GM23338 (cell line): ENCODE measurements at regions not wholly inside any gene's neighbourhood (a gene's known extent, or its start where the extent isn't known, plus 50 kb on each side); places are given as distances from the start of the nearest gene placed in this dataset.

Experiments used
- ATAC-seq: fragments of 200-7000 bp; cut with Tn5 transposase; 3 replicates; pipeline ENCODE4 v1.9.1; 2020
- DNase-seq: peaks from one replicate; pipeline ENCODE4 v3.0.0-alpha.2; 2015; ENCODE audit warnings: low spot score
- H2AFZ ChIP-seq: fragments of 200-600 bp; sonication (generic); 2 replicates; pipeline ENCODE4 v1.8.0; 2016; ENCODE audit warnings: antibody characterized with exemption, mild to moderate bottlenecking, moderate library complexity
- H3F3A ChIP-seq: fragments of 200-600 bp; sonication (generic); replicated peaks from 2 replicates; pipeline ENCODE4 v1.8.0; 2017; ENCODE audit warnings: antibody characterized with exemption, mixed run types, low read depth
- H3K27ac ChIP-seq: fragments of 200-600 bp; sonication (generic); 2 replicates; pipeline ENCODE4 v1.6.1; 2016; ENCODE audit warnings: low read depth
- H3K27me3 ChIP-seq: fragments of 200-600 bp; sonication (generic); 2 replicates; pipeline ENCODE4 v1.8.0; 2016; ENCODE audit warnings: mild to moderate bottlenecking, mixed run types, moderate library complexity; ENCODE audit not compliant: insufficient read depth
- H3K36me3 ChIP-seq: fragments of 200-600 bp; sonication (generic); 2 replicates; pipeline ENCODE4 v1.8.0; 2016; ENCODE audit warnings: mild to moderate bottlenecking; ENCODE audit not compliant: insufficient read depth
- H3K4me1 ChIP-seq: fragments of 200-600 bp; sonication (generic); 2 replicates; pipeline ENCODE4 v1.8.0; 2016; ENCODE audit warnings: mild to moderate bottlenecking, moderate library complexity; ENCODE audit not compliant: insufficient read depth
- H3K4me2 ChIP-seq: fragments of 200-600 bp; sonication (generic); 2 replicates; pipeline ENCODE4 v1.7.1; 2017; ENCODE audit warnings: mixed run types
- H3K4me3 ChIP-seq: fragments of 200-600 bp; sonication (generic); 2 replicates; pipeline ENCODE4 v1.6.1; 2016; ENCODE audit warnings: mixed run types
- H3K79me2 ChIP-seq: fragments of 200-600 bp; sonication (generic); replicated peaks from 2 replicates; pipeline ENCODE4 v1.8.0; 2017; ENCODE audit warnings: mild to moderate bottlenecking; ENCODE audit not compliant: insufficient read depth
- H3K9me2 ChIP-seq: fragments of 200-600 bp; sonication (generic); 2 replicates; pipeline ENCODE4 v1.8.0; 2017; ENCODE audit not compliant: insufficient read depth
- H4K20me1 ChIP-seq: fragments of 200-600 bp; sonication (generic); replicated peaks from 2 replicates; pipeline ENCODE4 v1.8.0; 2017; ENCODE audit warnings: mild to moderate bottlenecking; ENCODE audit not compliant: insufficient read depth
- H3K27ac Mint-ChIP-seq: 2 replicates; pipeline ENCODE4 v1.8.0; 2020; ENCODE audit warnings: inconsistent platforms, mild to moderate bottlenecking, moderate library complexity, mixed read lengths
- H3K27me3 Mint-ChIP-seq: 3 replicates; pipeline ENCODE4 v1.8.0; 2022; ENCODE audit warnings: low read depth, mild to moderate bottlenecking, moderate library complexity, mixed read lengths, inconsistent platforms; ENCODE audit not compliant: insufficient read depth, poor library complexity
- H3K36me3 Mint-ChIP-seq: 3 replicates; pipeline ENCODE4 v1.8.0; 2021; ENCODE audit warnings: low read depth, mild to moderate bottlenecking, inconsistent platforms, moderate library complexity, mixed read lengths
- H3K4me1 Mint-ChIP-seq: 3 replicates; pipeline ENCODE4 v1.8.0; 2020; ENCODE audit warnings: mild to moderate bottlenecking, inconsistent platforms, mixed read lengths
- H3K4me3 Mint-ChIP-seq: 3 replicates; pipeline ENCODE4 v1.8.0; 2021; ENCODE audit warnings: moderate library complexity, mild to moderate bottlenecking, inconsistent platforms, mixed read lengths
- H3K9me3 Mint-ChIP-seq: 3 replicates; pipeline ENCODE4 v1.8.0; 2020; ENCODE audit warnings: moderate library complexity, mild to moderate bottlenecking, inconsistent platforms, mixed read lengths
- ETS1 ChIP-seq: IDR thresholded peaks from 2 replicates; pipeline ENCODE4 v1.6.1; 2016; ENCODE audit warnings: antibody characterized with exemption
- EZH2phosphoT487 ChIP-seq: fragments of 200-600 bp; sonication (generic); IDR thresholded peaks from one replicate; pipeline ENCODE4 v1.8.1; 2018; ENCODE audit warnings: antibody characterized with exemption; ENCODE audit not compliant: unreplicated experiment
- JUNB ChIP-seq: IDR thresholded peaks from one replicate; pipeline ENCODE4 v1.6.1; 2016; ENCODE audit warnings: antibody characterized with exemption; ENCODE audit not compliant: unreplicated experiment
- STAT1 ChIP-seq: IDR thresholded peaks from one replicate; pipeline ENCODE4 v1.6.1; 2016; ENCODE audit warnings: antibody characterized with exemption; ENCODE audit not compliant: unreplicated experiment
- ZNF114 ChIP-seq: fragments of 250-450 bp; sonication (Bioruptor Pico); IDR thresholded peaks from 2 replicates; pipeline ENCODE4 v1.5.0; 2020; ENCODE audit warnings: mild to moderate bottlenecking, moderate library complexity
- ZNF331 ChIP-seq: fragments of 250-450 bp; sonication (Bioruptor Pico); IDR thresholded peaks from 2 replicates; pipeline ENCODE4 v1.5.0; 2020; ENCODE audit warnings: low read depth, mild to moderate bottlenecking, moderate library complexity
- ZNF462 ChIP-seq: fragments of 250-450 bp; sonication (Bioruptor Pico); IDR thresholded peaks from 2 replicates; pipeline ENCODE4 v1.5.0; 2020; ENCODE audit warnings: mild to moderate bottlenecking, moderate library complexity
- TF ChIP-seq, protein P1 (sequence below): IDR thresholded peaks from one replicate; pipeline ENCODE4 v1.6.1; 2018; ENCODE audit warnings: antibody characterized with exemption; ENCODE audit not compliant: unreplicated experiment

DNA sequence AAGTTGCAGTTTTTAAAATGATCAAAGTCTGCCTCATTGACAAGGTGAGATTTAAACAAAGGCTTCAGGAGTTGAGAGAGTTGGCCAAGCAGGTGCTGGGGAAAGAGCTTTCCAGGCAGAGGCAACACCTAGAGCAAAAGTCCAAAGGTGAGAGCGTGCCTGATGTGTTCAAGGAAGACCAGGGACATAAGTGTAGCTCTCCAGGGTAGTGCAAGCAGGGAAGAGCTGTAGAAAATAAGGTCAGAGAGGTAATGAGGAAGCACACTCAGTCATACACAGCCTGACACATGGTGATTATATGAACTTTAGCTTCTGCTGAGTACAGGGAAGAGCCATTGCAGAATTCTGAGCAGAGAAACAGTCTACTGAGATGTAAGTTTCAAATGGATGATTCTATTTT lies 265.0 kb upstream of the NWD2 start (continued):
- no peak for TF ChIP-seq EZH2phosphoT487
- TF ChIP-seq ETS1: no peak

GRCh38 chr4:36990128-36990872 lies 254.2 kb upstream of the NWD2 start:
- Histone ChIP-seq H2AFZ (peak overlapping the region; percentile 34; the same call in 1 of the 2 replicates), H3K4me3 (no peak overlapping the region), H3K9me2 (peaks cover 5% of the 10 kb centered on the region; the same call in 1 of the 2 replicates), H3K4me1 (no peaks in the 10 kb centered on the region), H3K4me2 (no peak overlapping the region), H3K27ac (no peak overlapping the region), H4K20me1 (no peaks in the 10 kb centered on the region), H3F3A (no peaks in the 10 kb centered on the region), H3K79me2 (no peaks in the 10 kb centered on the region), H3K27me3 (no peaks in the 10 kb centered on the region), H3K36me3 (no peaks in the 10 kb centered on the region)
- H3K9me3 Mint-ChIP-seq: peaks cover 3% of the 10 kb centered on the region; the same call in 2 of the 3 replicates
- H3K36me3 Mint-ChIP-seq: no peaks in the 10 kb centered on the region
- H3K27me3 Mint-ChIP-seq: peaks cover 3% of the 10 kb centered on the region
- H3K27ac Mint-ChIP-seq: no peak overlapping the region
- peaks cover 2% of the 10 kb centered on the region; the same call in 2 of the 3 replicates for H3K4me1 Mint-ChIP-seq
- ATAC-seq (no peak), DNase-seq (no peak)
- no peak for TF ChIP-seq ZNF331 (CRISPR knock-in tag)
- TF ChIP-seq STAT1: no peak
- TF ChIP-seq EZH2phosphoT487: no peak
- TF ChIP-seq JUNB: no peak
- no peak for TF ChIP-seq ZNF114 (CRISPR knock-in tag)
- H3K4me3 Mint-ChIP-seq: no peak overlapping the region

DNA sequence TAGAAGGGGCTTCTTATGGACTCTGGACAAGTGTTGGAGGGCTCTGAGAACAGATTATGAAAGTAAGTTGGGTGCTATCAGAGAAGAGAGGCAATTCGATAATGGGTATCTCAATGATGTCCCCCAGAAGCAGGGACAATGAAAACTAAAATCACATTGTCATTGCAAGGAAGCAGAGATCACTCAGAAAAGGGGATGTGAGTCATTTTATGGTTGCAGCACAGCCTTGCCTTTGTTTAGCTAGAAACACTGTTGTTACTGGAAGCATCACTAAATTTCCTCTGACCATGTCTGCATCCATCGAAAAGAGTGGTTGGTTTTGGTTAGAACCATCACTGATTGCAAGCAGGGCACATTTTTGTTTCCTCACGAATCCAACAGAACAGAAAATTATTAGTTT lies 246.8 kb upstream of the NWD2 start:
- Mint-ChIP-seq H3K9me3 (no peaks in the 10 kb centered on the region), H3K4me3 (no peak overlapping the region), H3K27me3 (no peaks in the 10 kb centered on the region), H3K4me1 (peaks cover 18% of the 10 kb centered on the region), H3K36me3 (no peaks in the 10 kb centered on the region), H3K27ac (no peak overlapping the region)
- no peak overlapping the region for H3K4me3 ChIP-seq
- no peak overlapping the region for H3K4me2 ChIP-seq
- no peaks in the 10 kb centered on the region for H4K20me1 ChIP-seq
- H2AFZ ChIP-seq: peak overlapping the region; percentile 35; the same call in 1 of the 2 replicates
- H3K4me1 ChIP-seq: peaks cover 9% of the 10 kb centered on the region
- ATAC-seq: no peak
- 0 out of 2 replicates have a peak, but pooled peaks cover 6% of the 10 kb centered on the region for H3K9me2 ChIP-seq
- DNase-seq: no peak
- no peaks in the 10 kb centered on the region for H3K27me3 ChIP-seq
- no peak overlapping the region for H3K27ac ChIP-seq
- H3K36me3 ChIP-seq: no peaks in the 10 kb centered on the region
- H3K79me2 ChIP-seq: no peaks in the 10 kb centered on the region
- no peaks in the 10 kb centered on the region for H3F3A ChIP-seq
- no peak for TF ChIP-seq ZNF331 (CRISPR knock-in tag)
- no peak for TF ChIP-seq ZNF114 (CRISPR knock-in tag)
- TF ChIP-seq ZNF462 (CRISPR knock-in tag): no peak
- TF ChIP-seq, protein P1, sequence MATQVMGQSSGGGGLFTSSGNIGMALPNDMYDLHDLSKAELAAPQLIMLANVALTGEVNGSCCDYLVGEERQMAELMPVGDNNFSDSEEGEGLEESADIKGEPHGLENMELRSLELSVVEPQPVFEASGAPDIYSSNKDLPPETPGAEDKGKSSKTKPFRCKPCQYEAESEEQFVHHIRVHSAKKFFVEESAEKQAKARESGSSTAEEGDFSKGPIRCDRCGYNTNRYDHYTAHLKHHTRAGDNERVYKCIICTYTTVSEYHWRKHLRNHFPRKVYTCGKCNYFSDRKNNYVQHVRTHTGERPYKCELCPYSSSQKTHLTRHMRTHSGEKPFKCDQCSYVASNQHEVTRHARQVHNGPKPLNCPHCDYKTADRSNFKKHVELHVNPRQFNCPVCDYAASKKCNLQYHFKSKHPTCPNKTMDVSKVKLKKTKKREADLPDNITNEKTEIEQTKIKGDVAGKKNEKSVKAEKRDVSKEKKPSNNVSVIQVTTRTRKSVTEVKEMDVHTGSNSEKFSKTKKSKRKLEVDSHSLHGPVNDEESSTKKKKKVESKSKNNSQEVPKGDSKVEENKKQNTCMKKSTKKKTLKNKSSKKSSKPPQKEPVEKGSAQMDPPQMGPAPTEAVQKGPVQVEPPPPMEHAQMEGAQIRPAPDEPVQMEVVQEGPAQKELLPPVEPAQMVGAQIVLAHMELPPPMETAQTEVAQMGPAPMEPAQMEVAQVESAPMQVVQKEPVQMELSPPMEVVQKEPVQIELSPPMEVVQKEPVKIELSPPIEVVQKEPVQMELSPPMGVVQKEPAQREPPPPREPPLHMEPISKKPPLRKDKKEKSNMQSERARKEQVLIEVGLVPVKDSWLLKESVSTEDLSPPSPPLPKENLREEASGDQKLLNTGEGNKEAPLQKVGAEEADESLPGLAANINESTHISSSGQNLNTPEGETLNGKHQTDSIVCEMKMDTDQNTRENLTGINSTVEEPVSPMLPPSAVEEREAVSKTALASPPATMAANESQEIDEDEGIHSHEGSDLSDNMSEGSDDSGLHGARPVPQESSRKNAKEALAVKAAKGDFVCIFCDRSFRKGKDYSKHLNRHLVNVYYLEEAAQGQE: no peak
- no peak for TF ChIP-seq JUNB
